Upper lobe of left lung (tissue), 6 donors: ENCODE measurements at regions not wholly inside any gene's neighbourhood (a gene's known extent, or its start where the extent isn't known, plus 50 kb on each side); places are given as distances from the start of the nearest gene placed in this dataset.

ENCODE experiments used
- ATAC-seq, 2 donors: fragments of 200-7000 bp; cut with Tn5 transposase; one replicate each; pipeline ENCODE4 v1.9.1; 2022; ENCODE audit warnings: mild to moderate bottlenecking in 2 of 2, moderate library complexity in 2 of 2; ENCODE audit not compliant: low FRiP score in 2 of 2
- DNase-seq, 2 donors: peaks; one replicate each; pipeline ENCODE4 v3.0.0-alpha.2; 2019 to 2020
- H3K27ac ChIP-seq, 4 donors: fragments of 200-600 bp; sonication (generic); one replicate each; pipeline ENCODE4 v1.5.1; 2016 to 2019
- H3K27me3 ChIP-seq, 4 donors: fragments of 200-600 bp; sonication (generic); one replicate each; pipeline ENCODE4 v1.5.1; 2017 to 2019
- H3K36me3 ChIP-seq, 4 donors: fragments of 200-600 bp; sonication (generic); one replicate each; pipeline ENCODE4 v1.5.1; 2016 to 2019
- H3K4me1 ChIP-seq, 4 donors: fragments of 200-600 bp; sonication (generic); one replicate each; pipeline ENCODE4 v1.5.1; 2018 to 2019
- H3K4me3 ChIP-seq, 4 donors: fragments of 200-600 bp; sonication (generic); one replicate each; pipeline ENCODE4 v1.5.1; 2017 to 2019; ENCODE audit warnings: mild to moderate bottlenecking in 2 of 4, moderate library complexity in 1 of 4
- H3K9me3 ChIP-seq, 4 donors: fragments of 200-600 bp; sonication (generic); one replicate each; pipeline ENCODE4 v1.5.1; 2018 to 2019
- EP300 ChIP-seq, 4 donors: sonication (generic); formaldehyde crosslinking; IDR thresholded peaks; one replicate each; pipeline ENCODE4 v1.5.1; 2017; ENCODE audit warnings: antibody characterized with exemption in 4 of 4, control low read depth in 2 of 4
- POLR2A ChIP-seq, 4 donors: fragments of 450-650 bp; IDR thresholded peaks; one replicate each; pipeline ENCODE4 v1.5.1; 2016 to 2017; ENCODE audit warnings: antibody characterized with exemption in 4 of 4, mild to moderate bottlenecking in 2 of 4
- POLR2AphosphoS5 ChIP-seq, 2 donors: sonication (generic); formaldehyde crosslinking; IDR thresholded peaks; one replicate each; pipeline ENCODE4 v1.5.1; 2017; ENCODE audit warnings: antibody characterized with exemption in 2 of 2
- WGBS, 2 donors: methylation state at CpG; one replicate each; pipeline ENCODE4 v1.1.5; 2017 to 2018; 5-methylcytosine and 5-hydroxymethylcytosine counted together
- TF ChIP-seq, protein P1 (sequence below), 6 experiments: fragments of 450-650 bp in 4 of 6; fragments of 200-600 bp in 2 of 6; sonication (generic) in 2 of 6; IDR thresholded peaks; one replicate each; pipeline ENCODE4 v1.5.1; 2016 to 2019; ENCODE audit warnings: antibody characterized with exemption in 6 of 6
- donor health status: DM: no; HTN: no; CAD: no; lungs with moderate emphysema.
- donor health status: DM: no; HTN: yes; CAD: no; lungs with severe emphysema.

DNA sequence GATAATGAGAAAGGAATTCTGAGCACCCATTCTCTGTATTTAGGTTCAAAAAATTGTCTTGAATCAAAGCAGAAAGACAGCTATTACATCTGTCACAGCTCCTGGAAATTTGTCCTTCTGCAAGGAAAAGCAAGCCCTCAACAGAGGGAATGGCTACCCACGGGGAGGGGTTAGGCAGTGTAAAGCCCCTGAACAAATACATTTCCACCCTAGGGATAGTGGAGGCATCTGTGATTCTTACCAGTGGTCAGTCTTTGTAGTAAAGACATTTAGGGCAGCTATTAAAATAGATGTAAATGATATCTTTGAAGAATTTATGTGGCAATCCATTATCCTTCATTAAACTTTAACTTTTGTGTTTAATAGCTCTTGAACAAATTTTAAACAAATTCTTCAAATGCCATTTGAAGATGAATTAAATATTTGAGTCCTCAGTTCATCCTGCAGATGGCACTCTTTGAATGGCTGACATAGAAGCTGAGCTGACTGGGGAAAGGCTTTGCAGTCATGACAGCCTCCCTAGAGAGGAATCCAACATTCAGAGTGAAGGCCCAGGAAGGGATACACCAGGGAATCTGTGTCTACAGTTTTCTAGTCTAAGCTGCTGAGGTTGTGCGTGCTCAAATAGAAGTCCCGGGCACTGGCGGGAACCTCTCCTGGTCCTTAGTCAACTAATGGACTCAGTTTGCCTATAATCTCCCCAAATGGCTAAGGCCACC lies 359.7 kb upstream of the ROPN1 start:
- Histone ChIP-seq H3K4me3 (no peak overlapping the region), H3K27me3 (no peaks in the 10 kb centered on the region), H3K36me3 (no peaks in the 10 kb centered on the region), H3K9me3 (no peaks in the 10 kb centered on the region), H3K27ac (no peak overlapping the region), H3K4me1 (no peaks in the 10 kb centered on the region)
- no peak for TF ChIP-seq EP300 (IDR thresholded peaks at IDR 0.05)
- TF ChIP-seq, protein P1, sequence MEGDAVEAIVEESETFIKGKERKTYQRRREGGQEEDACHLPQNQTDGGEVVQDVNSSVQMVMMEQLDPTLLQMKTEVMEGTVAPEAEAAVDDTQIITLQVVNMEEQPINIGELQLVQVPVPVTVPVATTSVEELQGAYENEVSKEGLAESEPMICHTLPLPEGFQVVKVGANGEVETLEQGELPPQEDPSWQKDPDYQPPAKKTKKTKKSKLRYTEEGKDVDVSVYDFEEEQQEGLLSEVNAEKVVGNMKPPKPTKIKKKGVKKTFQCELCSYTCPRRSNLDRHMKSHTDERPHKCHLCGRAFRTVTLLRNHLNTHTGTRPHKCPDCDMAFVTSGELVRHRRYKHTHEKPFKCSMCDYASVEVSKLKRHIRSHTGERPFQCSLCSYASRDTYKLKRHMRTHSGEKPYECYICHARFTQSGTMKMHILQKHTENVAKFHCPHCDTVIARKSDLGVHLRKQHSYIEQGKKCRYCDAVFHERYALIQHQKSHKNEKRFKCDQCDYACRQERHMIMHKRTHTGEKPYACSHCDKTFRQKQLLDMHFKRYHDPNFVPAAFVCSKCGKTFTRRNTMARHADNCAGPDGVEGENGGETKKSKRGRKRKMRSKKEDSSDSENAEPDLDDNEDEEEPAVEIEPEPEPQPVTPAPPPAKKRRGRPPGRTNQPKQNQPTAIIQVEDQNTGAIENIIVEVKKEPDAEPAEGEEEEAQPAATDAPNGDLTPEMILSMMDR (IDR thresholded peaks at IDR 0.05), result peak in 4 of 6 experiments; percentile 31 to 59 (median 42)
- 61 to 68% methylated on average over 4 of the region's 4 CpGs for WGBS, 2 donors
- DNase-seq (no peak), ATAC-seq (peak; percentile 62 to 82)

DNA sequence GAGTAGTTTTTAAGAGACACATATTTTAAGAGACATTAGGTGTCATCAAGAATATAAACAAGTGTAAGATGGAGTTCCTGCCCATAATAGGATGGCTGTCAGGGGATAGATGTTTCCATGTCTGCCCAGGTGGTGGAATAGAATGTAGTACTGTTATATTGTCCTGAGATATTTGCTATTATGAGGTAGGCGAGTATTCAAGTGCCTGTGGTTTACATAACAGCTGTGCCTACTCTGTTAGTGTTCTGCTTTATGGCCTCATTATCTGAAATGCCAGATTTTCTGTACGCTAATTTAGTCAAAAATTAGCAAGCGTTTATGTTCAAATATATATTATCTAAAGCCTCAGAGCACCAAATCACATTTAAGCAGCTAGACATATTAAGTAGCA lies 360.2 kb upstream of the ROPN1 start:
- H3K4me1 ChIP-seq, result no peaks in the 10 kb centered on the region
- no peak overlapping the region for H3K4me3 ChIP-seq
- H3K36me3 ChIP-seq, result no peaks in the 10 kb centered on the region
- ATAC-seq (no peak), DNase-seq (no peak)
- H3K9me3 ChIP-seq, result no peaks in the 10 kb centered on the region
- TF ChIP-seq, protein P1 (IDR thresholded peaks at IDR 0.05), result no peak
- TF ChIP-seq EP300 (IDR thresholded peaks at IDR 0.05) (no peak), POLR2A (IDR thresholded peaks at IDR 0.05) (no peak), POLR2AphosphoS5 (IDR thresholded peaks at IDR 0.05) (no peak)
- 81% methylated on average over 3 of the region's 3 CpGs for WGBS, 2 donors
- no peak overlapping the region for H3K27ac ChIP-seq
- H3K27me3 ChIP-seq, result no peaks in the 10 kb centered on the region

DNA sequence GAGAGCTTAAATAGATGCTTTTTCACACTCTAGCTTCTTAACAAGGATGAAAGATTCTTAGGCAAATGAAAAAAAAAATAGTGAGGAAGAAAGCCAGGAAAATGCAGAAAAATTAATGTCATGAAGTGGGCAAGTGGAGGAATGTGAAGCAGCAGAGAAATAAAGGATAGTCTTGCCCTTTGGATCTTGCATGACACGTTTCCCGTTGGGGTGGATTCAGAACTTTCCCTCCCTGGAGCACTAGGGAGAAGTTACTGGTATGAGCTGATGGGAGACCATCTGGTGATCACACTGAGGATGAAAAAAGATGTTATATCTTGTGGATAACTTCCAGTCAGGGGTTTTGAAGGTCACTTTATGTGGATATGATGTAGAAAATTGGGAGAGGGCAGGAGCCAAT lies 361.8 kb upstream of the ROPN1 start:
- no peak for TF ChIP-seq POLR2AphosphoS5 (IDR thresholded peaks at IDR 0.05)
- TF ChIP-seq EP300 (IDR thresholded peaks at IDR 0.05), result no peak
- TF ChIP-seq, protein P1 (IDR thresholded peaks at IDR 0.05), result no peak
- no peak for TF ChIP-seq POLR2A (IDR thresholded peaks at IDR 0.05)
- no peaks in the 10 kb centered on the region for H3K36me3 ChIP-seq
- no peaks in the 10 kb centered on the region for H3K27me3 ChIP-seq
- no peak overlapping the region for H3K4me3 ChIP-seq
- DNase-seq, result no peak
- H3K4me1 ChIP-seq, result no peaks in the 10 kb centered on the region
- H3K9me3 ChIP-seq, result no peaks in the 10 kb centered on the region
- ATAC-seq, result no peak
- no peak overlapping the region for H3K27ac ChIP-seq
- WGBS, 2 donors, result 88 to 90% methylated on average over 2 of the region's 2 CpGs

DNA sequence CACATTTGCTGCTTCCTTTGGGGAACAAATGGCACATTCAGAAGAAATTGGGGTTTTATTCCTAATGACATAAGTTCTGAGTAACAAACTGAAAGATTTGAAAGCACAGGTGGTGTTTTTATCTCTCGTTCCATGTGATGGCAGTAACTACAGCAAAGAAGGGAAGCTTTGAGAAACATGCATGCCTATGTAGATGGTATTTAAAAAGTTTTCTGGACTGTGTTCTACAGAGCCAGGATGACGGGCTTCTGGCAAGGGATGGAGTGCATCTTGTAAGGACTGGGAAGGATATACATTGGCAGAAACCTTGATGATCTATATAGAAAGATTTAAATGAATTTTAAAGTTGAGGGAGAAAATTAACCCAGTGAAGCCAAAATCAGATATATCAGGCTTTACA lies 362.2 kb upstream of the ROPN1 start:
- H3K4me1 ChIP-seq, result no peaks in the 10 kb centered on the region
- DNase-seq (no peak), ATAC-seq (no peak)
- H3K27ac ChIP-seq, result no peak overlapping the region
- H3K36me3 ChIP-seq, result no peaks in the 10 kb centered on the region
- H3K27me3 ChIP-seq, result no peaks in the 10 kb centered on the region
- no peak overlapping the region for H3K4me3 ChIP-seq
- TF ChIP-seq EP300 (IDR thresholded peaks at IDR 0.05) (no peak), POLR2AphosphoS5 (IDR thresholded peaks at IDR 0.05) (no peak)
- H3K9me3 ChIP-seq, result no peaks in the 10 kb centered on the region
- 90 to 91% methylated on average over 2 of the region's 2 CpGs for WGBS, 2 donors

DNA sequence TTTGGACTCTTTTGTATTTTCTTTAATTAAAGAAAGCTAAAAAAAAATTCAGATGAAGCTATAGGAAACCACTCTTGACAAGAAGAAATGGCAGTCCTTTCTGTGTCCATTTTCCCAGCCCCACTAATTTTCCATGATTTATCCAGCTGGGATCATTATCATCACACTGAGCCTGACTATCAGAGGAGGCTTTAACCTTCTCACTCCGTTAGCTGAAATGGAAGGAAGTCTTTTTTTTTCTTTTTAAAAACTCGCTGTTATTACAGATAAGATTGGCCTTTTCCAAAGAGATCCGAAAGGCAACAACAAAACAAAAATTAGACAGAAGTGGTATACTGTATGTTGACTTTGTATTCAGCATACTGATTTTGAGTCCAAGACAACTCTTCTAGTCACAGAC lies 366.2 kb upstream of the ROPN1 start:
- Histone ChIP-seq H3K27ac (no peak overlapping the region), H3K9me3 (no peaks in the 10 kb centered on the region), H3K4me1 (no peaks in the 10 kb centered on the region), H3K36me3 (no peaks in the 10 kb centered on the region), H3K4me3 (no peak overlapping the region), H3K27me3 (no peaks in the 10 kb centered on the region)
- ATAC-seq, result no peak
- WGBS, 2 donors, result 88 to 95% methylated on average over 3 of the region's 3 CpGs
- no peak for TF ChIP-seq EP300 (IDR thresholded peaks at IDR 0.05)
- TF ChIP-seq, protein P1 (IDR thresholded peaks at IDR 0.05), result no peak
- TF ChIP-seq POLR2AphosphoS5 (IDR thresholded peaks at IDR 0.05), result no peak
- no peak for TF ChIP-seq POLR2A (IDR thresholded peaks at IDR 0.05)
- DNase-seq, result no peak
